T-helper 2 cell treated with Interferon-gamma antibody and Interleukin-4, amounts not matched to agents 5 μg/mL and 100 μg/mL, for 36 hours (primary cell): ENCODE measurements at regions not wholly inside any gene's neighbourhood (a gene's known extent, or its start where the extent isn't known, plus 50 kb on each side); places are given as distances from the start of the nearest gene placed in this dataset.
A peak's percentile ranks its signal among the peaks of the same experiment; 100 is the strongest.
"Not testable (repeated sequence)": the region's sequence is repeated elsewhere in the genome, so short reads cannot be mapped to it uniquely, and the experiment has no call there.

Experiments used
- DNase-seq: peaks from one replicate; pipeline ENCODE4 v3.0.0; 2021; ENCODE audit warnings: low spot score
- H3K27ac Mint-ChIP-seq: one replicate; pipeline ENCODE4 v1.8.0; 2021; ENCODE audit warnings: mild to moderate bottlenecking, mixed read lengths
- H3K27me3 Mint-ChIP-seq: one replicate; pipeline ENCODE4 v1.8.0; 2021; ENCODE audit warnings: low read depth, mixed read lengths
- H3K36me3 Mint-ChIP-seq: one replicate; pipeline ENCODE4 v1.8.0; 2021; ENCODE audit warnings: low read depth, mixed read lengths
- H3K4me1 Mint-ChIP-seq: one replicate; pipeline ENCODE4 v1.8.0; 2021; ENCODE audit warnings: low read depth, mixed read lengths
- H3K4me3 Mint-ChIP-seq: one replicate; pipeline ENCODE4 v1.8.0; 2022; ENCODE audit warnings: mild to moderate bottlenecking, moderate library complexity, mixed read lengths
- H3K9me3 Mint-ChIP-seq: one replicate; pipeline ENCODE4 v1.8.0; 2021; ENCODE audit warnings: mixed read lengths

DNA sequence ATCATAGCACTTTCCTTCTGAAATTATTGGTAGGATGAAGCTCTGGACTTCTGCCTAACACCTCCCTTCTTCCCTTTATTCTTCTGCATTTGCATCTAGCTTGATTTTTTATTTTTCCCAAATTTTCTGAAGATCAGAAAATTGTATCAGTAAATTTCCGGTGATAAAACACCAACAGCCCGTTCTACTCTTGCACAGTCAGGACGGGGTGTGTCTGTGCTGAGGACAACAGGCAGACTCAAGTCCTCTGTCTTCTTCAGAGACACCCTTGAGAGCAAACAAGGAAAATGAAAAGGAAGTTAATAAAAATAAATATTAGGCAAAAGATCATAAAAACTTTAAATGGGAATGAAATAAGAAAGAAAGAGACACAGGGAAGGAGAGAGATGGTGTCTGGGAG is 120.7 kb downstream of the ARL4C start:
- H3K36me3 Mint-ChIP-seq = no peaks in the 10 kb centered on the region
- peaks cover 48% of the 10 kb centered on the region for H3K4me1 Mint-ChIP-seq
- no peak overlapping the region for H3K27ac Mint-ChIP-seq
- DNase-seq = no peak
- H3K27me3 Mint-ChIP-seq = no peaks in the 10 kb centered on the region
- H3K4me3 Mint-ChIP-seq = no peak overlapping the region
- no peaks in the 10 kb centered on the region for H3K9me3 Mint-ChIP-seq

DNA sequence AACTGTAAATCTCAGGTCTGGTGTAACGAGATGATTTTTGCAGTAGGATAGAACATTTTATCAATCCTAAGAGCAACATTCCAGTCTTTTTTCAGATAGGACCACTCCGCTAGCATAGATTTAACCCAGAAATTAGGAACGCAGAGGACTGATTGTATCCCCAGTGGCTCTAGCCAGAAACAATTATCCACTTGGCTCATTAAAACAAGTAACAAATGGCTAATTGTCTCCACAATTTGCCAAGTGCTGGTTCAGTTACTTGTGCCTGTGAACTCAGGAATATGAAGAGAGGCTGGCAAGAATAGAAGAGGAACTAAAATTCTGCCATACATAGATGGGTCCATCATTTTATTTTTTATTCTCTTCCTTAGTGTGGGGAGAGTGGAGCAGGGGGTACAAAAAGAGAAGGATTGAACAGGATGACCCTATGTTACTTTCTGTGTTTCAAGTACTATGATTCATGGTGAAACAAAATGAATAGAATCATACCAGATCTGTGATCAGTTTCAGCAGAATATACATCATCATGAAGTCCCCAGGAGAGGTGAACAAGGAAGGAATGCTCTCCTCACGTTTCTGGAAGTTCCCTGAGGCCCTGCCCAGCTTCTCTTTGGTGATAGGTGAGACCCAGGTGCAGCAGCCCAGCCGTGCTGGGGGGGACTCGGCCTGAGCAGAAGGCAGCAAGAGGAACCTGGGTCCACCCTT is 121.6 kb downstream of the ARL4C start:
- no peaks in the 10 kb centered on the region for H3K9me3 Mint-ChIP-seq
- no peak overlapping the region for H3K27ac Mint-ChIP-seq

DNA sequence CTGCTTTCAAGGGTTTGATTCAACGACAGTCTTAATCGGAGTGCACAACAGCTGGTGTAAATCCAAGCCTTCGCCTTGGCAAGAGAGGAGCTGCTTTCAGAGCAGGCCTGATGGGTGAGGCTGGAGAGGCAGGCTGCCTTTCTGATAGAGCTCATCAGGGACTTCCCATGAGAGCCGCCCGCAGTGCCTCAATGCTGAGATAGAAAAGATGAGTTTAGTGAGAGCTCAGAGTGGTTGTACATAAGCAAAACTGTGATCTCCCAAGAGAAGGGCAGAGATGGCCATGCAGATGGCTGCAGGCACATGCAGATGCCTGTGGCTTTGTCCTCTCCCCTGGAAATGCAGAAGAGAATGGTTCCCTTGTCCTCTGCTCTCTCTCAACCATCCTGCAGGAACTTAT is 122.1 kb downstream of the ARL4C start:
- Mint-ChIP-seq H3K36me3 (no peaks in the 10 kb centered on the region), H3K27me3 (no peaks in the 10 kb centered on the region), H3K4me1 (peaks cover 62% of the 10 kb centered on the region), H3K9me3 (no peaks in the 10 kb centered on the region), H3K4me3 (no peak overlapping the region), H3K27ac (no peak overlapping the region)
- no peak for DNase-seq

More for the DNA sequence above, 121.6 kb downstream of the ARL4C start:
- H3K27me3 Mint-ChIP-seq = no peaks in the 10 kb centered on the region
- no peaks in the 10 kb centered on the region for H3K36me3 Mint-ChIP-seq
- H3K4me3 Mint-ChIP-seq = no peak overlapping the region
- DNase-seq = no peak
- H3K4me1 Mint-ChIP-seq = peaks cover 57% of the 10 kb centered on the region

DNA sequence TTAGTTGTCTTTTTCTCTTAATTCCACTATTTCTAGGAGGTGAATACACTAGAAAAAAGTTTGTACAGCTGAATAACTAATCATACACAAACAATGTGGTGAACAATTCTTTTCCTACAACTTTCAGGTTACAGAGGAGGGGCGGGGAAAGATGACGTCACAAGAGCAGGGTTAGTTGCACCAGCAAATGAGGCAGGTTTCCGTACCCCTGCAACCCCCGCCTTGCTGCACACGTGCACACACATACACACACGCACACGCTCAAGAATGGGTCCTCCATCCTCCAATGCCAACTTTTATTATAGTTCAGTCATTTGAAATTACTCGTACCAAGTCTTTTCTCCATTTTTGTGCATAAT is 122.8 kb downstream of the ARL4C start:
- H3K4me1 Mint-ChIP-seq = peaks cover 66% of the 10 kb centered on the region

DNA sequence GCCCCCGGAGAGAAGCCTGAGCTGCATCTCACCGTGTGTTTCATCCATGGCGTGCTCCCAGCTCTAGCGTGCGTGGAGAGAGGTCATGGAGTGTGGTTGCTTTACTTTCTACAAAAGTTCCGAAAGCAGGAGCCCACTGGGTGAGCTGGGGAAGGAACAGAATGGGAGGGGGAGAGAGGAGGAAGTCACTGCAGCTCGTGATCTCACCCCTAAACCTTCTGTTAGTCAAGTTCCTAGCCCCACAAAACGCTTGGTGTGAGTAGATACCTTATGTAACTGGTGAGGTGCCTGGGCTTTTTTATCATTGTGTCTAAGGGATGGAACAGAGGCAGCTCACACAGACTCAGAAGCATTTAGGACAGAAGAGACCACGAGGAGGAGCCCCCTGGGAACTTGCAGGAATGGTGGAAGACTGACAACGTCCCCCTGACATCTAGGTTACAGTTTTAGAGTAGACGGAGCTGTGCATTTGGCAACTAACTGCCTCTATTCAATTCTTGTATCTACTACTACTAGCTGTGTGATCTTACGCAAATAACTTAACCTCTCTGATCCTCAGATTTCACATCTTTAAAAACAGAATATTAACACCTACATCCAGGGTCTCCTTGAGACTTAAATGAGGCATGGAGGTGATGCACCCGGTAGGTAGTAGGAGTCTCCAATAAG is 123.3 kb downstream of the ARL4C start:
- H3K4me1 Mint-ChIP-seq = peaks cover 69% of the 10 kb centered on the region
- peak overlapping the region; percentile 53 for H3K4me3 Mint-ChIP-seq
- DNase-seq = no peak
- no peaks in the 10 kb centered on the region for H3K27me3 Mint-ChIP-seq
- peak overlapping the region; percentile 75 for H3K27ac Mint-ChIP-seq
- H3K9me3 Mint-ChIP-seq = no peaks in the 10 kb centered on the region
- H3K36me3 Mint-ChIP-seq = no peaks in the 10 kb centered on the region

More for the DNA sequence above, 122.8 kb downstream of the ARL4C start:
- Mint-ChIP-seq H3K36me3 (no peaks in the 10 kb centered on the region), H3K9me3 (no peaks in the 10 kb centered on the region), H3K27me3 (no peaks in the 10 kb centered on the region), H3K27ac (no peak overlapping the region), H3K4me3 (no peak overlapping the region)
- no peak for DNase-seq

DNA sequence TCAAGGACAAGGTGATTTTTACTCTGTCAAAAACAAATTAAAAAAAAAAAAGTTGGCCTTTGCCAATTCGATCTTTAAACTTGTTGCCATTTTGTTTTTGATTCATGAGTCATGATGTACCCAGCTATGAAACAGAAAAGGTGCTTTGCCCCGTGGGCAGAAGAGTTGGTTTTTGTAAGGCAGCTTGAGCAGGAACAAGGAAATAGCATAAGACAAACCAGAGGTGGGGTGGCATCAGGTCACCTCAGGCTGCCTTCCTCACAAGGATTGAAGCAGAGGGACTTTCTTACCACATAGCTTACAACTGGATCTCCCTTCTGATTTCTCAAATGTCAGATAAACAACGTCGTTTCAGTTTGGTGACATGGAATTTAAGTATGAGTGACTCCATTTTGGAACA is 123.8 kb downstream of the ARL4C start:
- Mint-ChIP-seq H3K27ac (peak overlapping the region; percentile 75), H3K9me3 (no peaks in the 10 kb centered on the region), H3K4me3 (peak overlapping the region; percentile 53), H3K36me3 (no peaks in the 10 kb centered on the region), H3K4me1 (peaks cover 75% of the 10 kb centered on the region), H3K27me3 (no peaks in the 10 kb centered on the region)
- no peak for DNase-seq

DNA sequence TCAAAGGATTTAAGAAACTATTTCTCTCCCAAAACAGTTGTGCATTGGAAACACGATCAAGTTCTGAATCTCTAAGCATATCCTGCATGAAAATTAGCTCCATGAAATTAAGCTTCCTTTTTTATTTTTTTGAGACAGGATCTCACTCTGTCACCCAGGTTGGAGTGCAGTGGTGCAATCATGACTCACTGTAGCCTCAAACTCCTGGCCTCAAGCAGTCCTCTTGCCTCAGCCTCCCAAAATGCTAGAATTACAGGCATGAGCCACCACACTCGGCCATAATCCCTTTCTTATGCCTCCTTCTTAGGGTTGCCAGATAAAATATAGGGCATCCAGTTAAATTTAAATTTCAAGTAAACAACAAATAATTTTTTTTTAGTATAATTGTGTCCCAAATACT is 124.4 kb downstream of the ARL4C start:
- Mint-ChIP-seq H3K4me1 (peaks cover 80% of the 10 kb centered on the region), H3K36me3 (no peaks in the 10 kb centered on the region), H3K4me3 (peak overlapping the region; percentile 85), H3K27me3 (no peaks in the 10 kb centered on the region), H3K9me3 (no peaks in the 10 kb centered on the region), H3K27ac (peak overlapping the region; percentile 83)
- DNase-seq = no peak

DNA sequence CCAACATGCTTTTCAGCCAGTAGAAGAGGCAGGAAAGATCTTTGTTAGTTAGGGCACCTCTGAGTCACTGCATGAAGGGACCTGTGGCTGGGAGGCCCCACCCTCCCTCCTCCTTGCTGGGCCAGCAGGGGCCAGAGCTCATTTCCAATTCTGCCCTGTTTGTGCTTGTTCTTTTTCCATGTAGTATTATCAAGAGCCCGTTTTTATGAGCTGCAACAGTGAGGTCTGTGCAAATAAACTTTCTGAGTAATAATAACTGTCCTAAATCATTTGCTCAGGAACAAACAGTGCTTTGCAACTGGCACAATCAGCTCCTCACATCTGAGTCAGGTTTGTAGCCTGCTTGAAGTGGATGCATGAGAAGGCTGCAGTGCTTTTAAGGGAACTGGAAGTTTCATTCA is 128.0 kb downstream of the ARL4C start:
- Mint-ChIP-seq H3K27me3 (no peaks in the 10 kb centered on the region), H3K27ac (peak overlapping the region; percentile 77), H3K36me3 (no peaks in the 10 kb centered on the region), H3K4me1 (peaks cover 72% of the 10 kb centered on the region), H3K4me3 (peak overlapping the region; percentile 66), H3K9me3 (no peaks in the 10 kb centered on the region)
- DNase-seq = peak; percentile 52

DNA sequence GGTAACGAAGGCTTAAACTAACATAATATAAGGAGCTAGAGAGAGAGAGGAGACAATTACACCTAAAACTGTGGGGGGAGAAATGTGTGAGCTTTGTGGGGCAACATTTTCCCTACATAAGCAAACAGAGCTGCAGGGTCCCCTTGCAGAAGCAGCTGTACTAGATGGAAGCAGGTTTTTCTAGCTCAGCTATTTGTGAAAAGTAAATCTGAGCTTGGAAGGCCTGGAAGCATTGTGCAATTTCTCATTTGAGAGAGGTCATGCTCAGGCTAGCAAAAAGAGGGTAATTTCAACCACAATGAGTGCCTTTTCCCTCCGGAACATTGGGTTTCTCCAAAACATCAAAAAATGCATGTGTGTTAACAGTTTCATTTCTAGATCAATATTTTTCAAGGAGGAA is 130.0 kb downstream of the ARL4C start:
- H3K27me3 Mint-ChIP-seq = no peaks in the 10 kb centered on the region
- peaks cover 56% of the 10 kb centered on the region for H3K4me1 Mint-ChIP-seq
- DNase-seq = no peak
- peak overlapping the region; percentile 52 for H3K4me3 Mint-ChIP-seq
- H3K27ac Mint-ChIP-seq = peak overlapping the region; percentile 63
- H3K36me3 Mint-ChIP-seq = no peaks in the 10 kb centered on the region
- H3K9me3 Mint-ChIP-seq = no peaks in the 10 kb centered on the region

DNA sequence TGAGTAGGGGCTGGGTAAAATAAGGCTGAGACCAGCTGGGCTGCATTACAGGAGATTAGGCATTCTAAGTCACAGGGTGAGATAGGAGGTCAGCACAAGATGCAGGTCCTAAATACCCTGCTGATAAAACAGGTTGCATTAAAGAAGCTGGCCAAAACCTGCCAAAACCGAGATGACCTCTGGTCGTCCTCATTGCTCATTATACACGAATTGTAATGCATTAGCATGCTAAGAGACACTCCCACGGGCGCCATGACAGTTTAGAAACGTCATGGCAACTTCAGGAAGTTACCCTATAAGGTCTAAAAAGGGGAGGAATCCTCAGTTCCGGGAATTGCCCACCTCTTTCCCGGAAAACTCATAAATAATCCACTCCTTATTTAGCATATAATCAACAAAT is 132.2 kb downstream of the ARL4C start:
- no peak for DNase-seq
- H3K27me3 Mint-ChIP-seq = no peaks in the 10 kb centered on the region
- H3K4me1 Mint-ChIP-seq = peaks cover 45% of the 10 kb centered on the region
- no peak overlapping the region for H3K4me3 Mint-ChIP-seq
- no peaks in the 10 kb centered on the region for H3K9me3 Mint-ChIP-seq
- H3K27ac Mint-ChIP-seq = no peak overlapping the region
- H3K36me3 Mint-ChIP-seq = no peaks in the 10 kb centered on the region

DNA sequence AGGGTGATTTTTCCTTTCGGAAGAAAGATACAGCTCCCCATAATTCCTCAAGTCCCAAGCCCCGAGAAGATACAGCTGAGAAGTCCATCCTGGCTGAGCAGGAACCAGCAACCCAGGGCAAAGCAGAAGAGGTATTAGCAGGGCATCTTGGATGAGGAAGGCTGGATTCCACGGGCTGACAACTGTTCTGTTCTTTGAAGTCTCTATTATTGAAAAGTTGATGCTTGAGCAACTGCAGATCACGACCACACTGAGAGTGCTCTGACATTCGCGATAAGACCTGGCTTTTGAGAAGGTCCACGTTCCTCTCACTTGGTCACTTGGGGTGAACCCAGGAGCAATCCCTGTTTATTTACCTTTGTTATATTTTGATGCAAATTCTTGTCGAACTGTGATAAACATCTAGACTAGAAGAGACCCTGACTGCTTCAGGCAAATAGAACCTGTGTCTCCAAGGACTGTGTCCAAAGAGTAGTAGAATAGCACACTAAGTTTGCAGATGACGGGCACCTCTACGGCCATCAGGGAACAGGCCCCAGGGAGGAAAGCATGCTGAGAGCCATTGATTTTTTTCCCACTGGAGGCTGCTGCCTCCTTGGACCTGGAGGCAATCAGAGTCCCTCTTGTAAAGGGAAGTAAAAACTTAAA is 133.1 kb downstream of the ARL4C start:
- H3K9me3 Mint-ChIP-seq = peaks cover 8% of the 10 kb centered on the region
- DNase-seq = no peak
- H3K4me1 Mint-ChIP-seq = peaks cover 36% of the 10 kb centered on the region
- no peak overlapping the region for H3K4me3 Mint-ChIP-seq
- peaks cover 5% of the 10 kb centered on the region for H3K36me3 Mint-ChIP-seq
- H3K27me3 Mint-ChIP-seq = no peaks in the 10 kb centered on the region
- no peak overlapping the region for H3K27ac Mint-ChIP-seq

DNA sequence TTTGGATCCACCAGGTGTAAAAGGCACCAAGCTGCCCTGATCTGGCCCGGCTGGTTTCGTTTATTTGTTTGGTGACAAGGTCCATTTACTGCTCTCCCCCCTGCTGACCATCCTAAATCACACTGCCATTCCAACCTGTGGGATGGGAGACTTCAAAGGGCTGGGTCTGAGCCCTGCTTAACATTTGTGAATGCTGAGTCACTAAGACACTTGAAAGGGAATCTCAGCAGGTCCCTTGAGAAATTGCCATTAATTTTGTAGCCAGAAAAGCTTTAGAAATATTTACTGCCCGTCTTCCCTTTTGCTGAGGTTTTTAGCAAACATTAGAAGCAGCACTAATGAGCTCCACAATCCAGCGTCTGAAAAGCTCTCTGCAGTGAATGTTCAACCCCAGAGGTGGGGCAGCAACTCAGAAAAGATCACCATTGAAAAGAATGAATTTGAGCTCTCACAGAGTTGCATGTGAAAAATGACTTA is 133.8 kb downstream of the ARL4C start:
- Mint-ChIP-seq H3K9me3 (peaks cover 15% of the 10 kb centered on the region), H3K36me3 (peaks cover 7% of the 10 kb centered on the region), H3K27me3 (no peaks in the 10 kb centered on the region), H3K27ac (peak overlapping the region; percentile 39), H3K4me1 (peaks cover 29% of the 10 kb centered on the region), H3K4me3 (no peak overlapping the region)
- no peak for DNase-seq

DNA sequence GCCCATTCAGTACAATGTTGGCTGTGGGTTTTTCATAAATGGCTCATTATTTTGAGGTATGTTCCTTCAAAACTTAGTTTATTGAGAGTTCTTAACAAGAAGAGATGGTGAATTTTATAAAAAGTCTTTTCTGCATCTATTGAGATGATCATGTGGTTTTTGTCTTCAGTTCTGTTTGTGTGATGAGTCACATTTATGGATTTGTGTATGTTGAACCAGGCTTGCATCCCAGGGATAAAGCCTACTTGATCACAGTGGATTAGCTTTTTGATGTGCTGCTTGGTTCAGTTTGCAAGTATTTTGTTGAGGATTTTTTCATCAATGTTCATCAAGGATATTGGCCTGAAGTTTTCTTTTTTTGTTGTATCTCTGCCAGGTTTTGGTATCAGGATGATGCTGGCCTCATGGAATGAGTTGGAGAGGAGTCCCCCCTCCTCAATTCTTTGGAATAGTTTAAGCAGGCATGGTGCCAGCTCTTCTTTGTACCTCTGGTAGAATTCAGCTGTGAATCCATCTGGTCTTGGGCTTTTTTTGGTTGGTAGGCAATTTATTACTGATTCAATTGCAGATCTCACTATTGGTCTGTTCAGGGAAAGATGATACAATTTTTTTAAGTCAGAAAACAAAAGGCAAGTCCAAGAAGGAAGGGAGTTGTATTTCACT is 136.4 kb downstream of the ARL4C start:
- H3K4me1 Mint-ChIP-seq = peaks cover 29% of the 10 kb centered on the region
- H3K27me3 Mint-ChIP-seq, DNase-seq, H3K27ac Mint-ChIP-seq, H3K4me3 Mint-ChIP-seq, H3K36me3 Mint-ChIP-seq: not testable (repeated sequence)
- H3K9me3 Mint-ChIP-seq = peaks cover 16% of the 10 kb centered on the region

DNA sequence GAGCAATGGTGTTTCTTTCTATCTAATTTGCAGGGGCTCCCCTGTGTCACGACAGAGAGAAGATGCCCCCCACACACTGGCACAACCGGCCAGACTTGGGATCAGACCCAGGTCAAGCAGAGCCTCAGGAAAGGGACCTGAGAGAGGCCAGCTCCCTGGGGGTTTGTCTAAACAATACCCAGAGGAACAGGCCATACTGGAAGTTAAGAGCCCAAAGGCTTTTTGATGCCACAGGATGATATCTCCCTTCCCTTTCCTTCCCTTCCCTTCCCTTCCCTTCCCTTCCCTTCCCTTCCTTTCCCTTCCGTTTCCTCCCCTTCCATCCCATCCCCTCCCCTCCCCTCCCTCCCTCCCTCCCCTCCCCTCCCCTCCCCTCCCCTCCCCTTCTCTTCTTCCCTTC is 139.2 kb downstream of the ARL4C start:
- no peak for DNase-seq
- Mint-ChIP-seq H3K9me3 (peaks cover 29% of the 10 kb centered on the region), H3K4me1 (peaks cover 33% of the 10 kb centered on the region), H3K27ac (no peak overlapping the region), H3K27me3 (no peaks in the 10 kb centered on the region), H3K36me3 (peaks cover 10% of the 10 kb centered on the region), H3K4me3 (no peak overlapping the region)
